OCI-LY1 (cell line): ENCODE measurements at regions not wholly inside any gene's neighbourhood (a gene's known extent, or its start where the extent isn't known, plus 50 kb on each side); places are given as distances from the start of the nearest gene placed in this dataset.

Source experiments
- CTCF ChIP-seq: fragments of 200-600 bp; sonication (generic), shearing (Covaris generic); IDR thresholded peaks from 2 replicates; pipeline ENCODE4 v1.5.1; 2017; ENCODE audit warnings: mild to moderate bottlenecking, antibody characterized with exemption, low read length, moderate library complexity, mixed read lengths
- EZH2 ChIP-seq: fragments of 200-600 bp; sonication (generic), shearing (Covaris generic); IDR thresholded peaks from 2 replicates; pipeline ENCODE4 v1.8.0; 2017; ENCODE audit warnings: borderline replicate concordance, mixed run types, mild to moderate bottlenecking, antibody characterized with exemption, low read length, moderate library complexity, mixed read lengths

DNA sequence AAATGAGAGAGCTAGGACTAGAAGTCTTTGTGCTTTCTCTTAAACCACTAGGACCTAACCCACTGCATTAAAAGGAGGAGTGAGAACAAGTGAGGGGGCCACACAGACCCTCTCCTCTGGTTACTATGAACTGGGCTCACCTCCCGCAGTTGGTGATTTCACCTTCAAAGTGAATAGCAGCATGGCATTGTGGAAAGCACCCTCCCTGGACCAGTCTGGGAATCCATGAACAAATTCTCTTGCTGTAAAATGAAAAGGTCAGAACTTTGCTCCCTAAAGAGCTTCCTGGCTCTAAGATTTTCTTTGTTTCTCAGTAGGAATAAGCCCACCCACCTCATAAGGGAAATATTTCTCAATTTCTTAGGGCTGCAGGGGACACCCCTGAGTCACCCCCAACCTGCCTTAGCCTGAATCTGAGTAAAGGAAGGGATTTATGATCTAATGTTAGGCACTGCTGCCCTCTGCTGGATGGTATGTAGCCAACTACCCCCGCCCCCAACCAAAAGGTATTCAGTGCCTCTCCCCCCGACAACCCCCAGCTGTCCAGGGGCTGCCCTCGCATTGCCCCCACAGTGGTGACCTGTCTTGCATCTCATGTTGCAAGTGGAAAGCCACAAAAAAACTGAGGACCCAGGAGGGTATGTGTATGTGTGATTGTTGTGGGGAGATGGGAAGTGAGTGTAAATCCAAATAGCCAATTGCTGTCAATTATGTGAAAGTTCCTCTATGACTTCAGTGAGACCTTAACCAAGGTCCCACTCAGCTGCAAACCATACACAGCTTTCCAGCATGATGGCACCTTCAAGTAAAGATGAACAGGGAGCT is 230.9 kb upstream of the SLC14A2 start:
- TF ChIP-seq CTCF (peak; percentile 86), EZH2 (no peak)
